ENCODE measurements at regions not wholly inside any gene's neighbourhood (a gene's known extent, or its start where the extent isn't known, plus 50 kb on each side); places are given as distances from the start of the nearest gene placed in this dataset.

DNA sequence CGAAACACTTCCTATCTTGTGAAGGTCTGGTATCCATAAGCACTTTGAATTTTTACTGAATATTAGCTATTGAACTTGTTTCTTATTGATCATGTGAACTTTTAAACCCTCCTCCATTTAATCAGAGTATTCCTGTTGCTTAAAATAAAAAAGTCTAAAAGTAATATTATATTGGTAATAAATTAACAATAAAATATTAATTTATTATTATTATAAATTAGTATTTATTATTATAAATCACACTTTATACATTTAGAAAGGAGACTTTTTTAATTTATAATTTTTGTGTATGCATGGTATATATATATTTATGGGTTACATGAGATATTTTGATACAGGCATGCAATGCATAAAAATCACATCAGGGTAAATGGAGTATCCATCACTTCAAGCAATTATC lies 295.4 kb upstream of the NETO1 start:
- CTCF ChIA-PET: no interaction called here
- no peak overlapping the region for H3K27ac ChIP-seq
- TF ChIP-seq, protein P1, sequence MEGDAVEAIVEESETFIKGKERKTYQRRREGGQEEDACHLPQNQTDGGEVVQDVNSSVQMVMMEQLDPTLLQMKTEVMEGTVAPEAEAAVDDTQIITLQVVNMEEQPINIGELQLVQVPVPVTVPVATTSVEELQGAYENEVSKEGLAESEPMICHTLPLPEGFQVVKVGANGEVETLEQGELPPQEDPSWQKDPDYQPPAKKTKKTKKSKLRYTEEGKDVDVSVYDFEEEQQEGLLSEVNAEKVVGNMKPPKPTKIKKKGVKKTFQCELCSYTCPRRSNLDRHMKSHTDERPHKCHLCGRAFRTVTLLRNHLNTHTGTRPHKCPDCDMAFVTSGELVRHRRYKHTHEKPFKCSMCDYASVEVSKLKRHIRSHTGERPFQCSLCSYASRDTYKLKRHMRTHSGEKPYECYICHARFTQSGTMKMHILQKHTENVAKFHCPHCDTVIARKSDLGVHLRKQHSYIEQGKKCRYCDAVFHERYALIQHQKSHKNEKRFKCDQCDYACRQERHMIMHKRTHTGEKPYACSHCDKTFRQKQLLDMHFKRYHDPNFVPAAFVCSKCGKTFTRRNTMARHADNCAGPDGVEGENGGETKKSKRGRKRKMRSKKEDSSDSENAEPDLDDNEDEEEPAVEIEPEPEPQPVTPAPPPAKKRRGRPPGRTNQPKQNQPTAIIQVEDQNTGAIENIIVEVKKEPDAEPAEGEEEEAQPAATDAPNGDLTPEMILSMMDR (conservative IDR thresholded peaks at IDR 0.05; ENCODE audit: low read depth): no peak
- POLR2A ChIA-PET (ENCODE audit: low non-redundant PET): no interaction called here
- DNase-seq (ENCODE audit: low spot score): no peak

DNA sequence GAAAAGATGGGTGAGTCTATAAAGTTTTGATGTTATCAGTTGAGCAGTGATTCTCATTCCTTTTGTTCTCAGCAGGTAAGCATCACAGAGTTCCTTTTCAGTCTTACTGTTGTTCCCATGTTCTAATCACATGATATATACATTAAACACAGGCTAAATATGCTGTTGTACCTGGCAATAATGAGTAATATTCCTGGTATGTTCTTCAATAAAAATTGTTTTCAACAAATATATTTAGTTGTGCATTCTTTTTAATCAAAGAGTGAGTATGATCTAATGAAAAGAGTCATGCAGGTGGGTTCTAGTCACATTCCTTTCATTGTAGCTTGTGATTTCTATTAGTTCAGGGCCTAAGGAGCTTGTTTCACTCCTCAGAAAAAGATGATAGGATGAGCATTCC lies 288.3 kb upstream of the NETO1 start:
- no peak overlapping the region for H3K27ac ChIP-seq
- no peak for DNase-seq (ENCODE audit: low spot score)
- TF ChIP-seq, protein P1 (conservative IDR thresholded peaks at IDR 0.05; ENCODE audit: low read depth): no peak
- POLR2A ChIA-PET (ENCODE audit: low non-redundant PET): no interaction called here
- CTCF ChIA-PET: no interaction called here

DNA sequence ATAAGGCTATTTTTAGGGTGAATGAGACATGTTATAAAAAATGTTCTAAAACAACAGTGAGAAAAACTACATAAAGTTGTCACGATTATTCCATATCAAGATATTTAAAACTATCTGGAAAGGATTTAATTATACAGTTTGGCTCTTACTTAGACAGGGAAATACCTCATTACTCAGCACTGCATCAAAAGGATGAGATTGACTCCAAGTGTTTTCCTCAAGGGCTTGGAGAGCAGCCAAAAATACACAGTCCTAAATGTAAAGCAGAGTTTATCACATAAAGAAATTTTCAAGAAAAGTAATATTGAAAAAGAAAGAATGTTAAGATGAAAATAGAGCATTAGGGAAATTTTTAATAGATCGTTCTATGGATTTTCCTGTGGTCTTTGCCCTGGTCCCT lies 285.5 kb upstream of the NETO1 start:
- TF ChIP-seq, protein P1 (conservative IDR thresholded peaks at IDR 0.05; ENCODE audit: low read depth): no peak
- POLR2A ChIA-PET (ENCODE audit: low non-redundant PET): no interaction called here
- H3K27ac ChIP-seq: no peak overlapping the region
- CTCF ChIA-PET: no interaction called here
- DNase-seq (ENCODE audit: low spot score): peak; percentile 18

DNA sequence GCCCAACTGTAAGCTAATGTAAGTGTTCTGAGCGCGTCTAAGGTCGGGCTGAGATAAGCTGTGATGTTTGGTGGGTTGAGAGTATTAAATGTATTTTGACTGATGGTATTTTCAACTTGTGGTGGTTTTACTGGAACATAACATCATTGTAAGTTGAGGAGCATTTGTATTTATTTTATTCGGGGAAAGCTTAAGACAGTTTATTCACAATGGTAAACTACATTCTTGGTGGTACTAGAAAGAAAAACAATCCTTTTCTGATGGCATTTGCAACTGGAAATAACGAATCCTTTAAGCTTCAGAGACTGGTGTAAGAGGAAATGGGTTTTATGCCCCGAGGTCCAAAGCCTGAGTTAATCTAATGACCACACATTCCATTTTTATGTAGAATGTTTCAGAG lies 283.3 kb upstream of the NETO1 start:
- ChIA-PET CTCF (interaction anchor here (0.7 kb wide), 1 partner anchor 200 kb away, joined by 3 read pairs; no protein-coding TSS in a partner anchor), POLR2A (ENCODE audit: low non-redundant PET) (no interaction called here)
- TF ChIP-seq, protein P1 (conservative IDR thresholded peaks at IDR 0.05; ENCODE audit: low read depth): no peak
- no peak overlapping the region for H3K27ac ChIP-seq
- DNase-seq (ENCODE audit: low spot score): no peak

DNA sequence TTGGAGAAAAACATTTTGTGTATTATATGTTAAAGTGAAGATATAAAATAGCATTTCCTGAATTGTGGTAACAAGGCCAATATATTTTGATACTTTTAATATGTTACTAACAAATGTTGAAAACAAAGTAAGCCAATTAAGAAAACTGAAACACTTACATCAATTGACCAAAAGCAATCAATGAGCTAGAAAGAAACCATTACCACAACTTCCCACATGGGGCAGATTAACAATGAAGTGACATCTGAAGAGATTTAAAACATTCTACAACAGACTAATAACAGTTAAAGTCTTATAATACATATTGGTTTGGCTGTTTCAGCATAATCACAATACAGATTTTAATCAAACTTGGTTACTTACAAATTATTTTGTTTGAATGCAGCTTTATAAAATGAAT lies 282.4 kb upstream of the NETO1 start:
- no peak overlapping the region for H3K27ac ChIP-seq
- CTCF ChIA-PET: no interaction called here
- POLR2A ChIA-PET (ENCODE audit: low non-redundant PET): no interaction called here
- TF ChIP-seq, protein P1 (conservative IDR thresholded peaks at IDR 0.05; ENCODE audit: low read depth): no peak
- DNase-seq (ENCODE audit: low spot score): no peak

DNA sequence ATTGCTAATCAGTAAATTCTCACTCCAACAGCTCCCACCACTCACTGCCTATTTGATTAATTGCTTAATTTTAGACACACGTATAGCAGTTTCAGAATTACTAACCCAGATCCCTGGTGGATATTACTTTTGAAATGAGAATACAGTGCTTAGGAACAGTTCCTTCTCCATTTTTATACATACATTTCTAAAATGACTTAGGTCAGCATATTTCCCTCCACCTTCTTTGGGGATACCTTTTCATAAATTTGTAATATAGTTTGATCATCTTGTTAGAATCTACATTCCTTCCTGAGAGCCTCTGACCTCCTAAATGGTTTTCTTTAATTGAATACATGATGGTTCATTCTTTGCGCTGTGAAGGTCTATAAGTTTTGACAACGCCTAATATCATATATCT lies 279.8 kb upstream of the NETO1 start:
- DNase-seq (ENCODE audit: low spot score): no peak
- CTCF ChIA-PET: no interaction called here
- no peak overlapping the region for H3K27ac ChIP-seq
- POLR2A ChIA-PET (ENCODE audit: low non-redundant PET): no interaction called here
- TF ChIP-seq, protein P1 (conservative IDR thresholded peaks at IDR 0.05; ENCODE audit: low read depth): no peak

DNA sequence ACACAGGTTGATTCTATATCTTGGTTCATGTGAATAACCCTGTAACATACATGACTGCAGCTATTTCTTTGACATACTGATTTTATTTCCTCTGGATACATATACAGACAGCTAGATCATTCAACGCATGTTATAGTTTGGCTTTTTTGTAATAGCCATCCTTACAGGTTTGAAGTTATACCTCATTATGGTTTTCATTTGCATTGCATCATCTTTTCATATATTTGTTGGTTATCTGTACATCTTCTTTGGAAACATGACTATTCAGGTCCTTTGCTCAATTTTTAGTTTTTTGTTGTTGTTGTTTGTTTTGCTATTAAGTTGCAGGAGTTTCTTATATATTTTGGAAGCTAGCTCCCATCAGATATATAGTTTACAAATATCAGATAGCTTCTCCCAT lies 276.2 kb upstream of the NETO1 start:
- no peak for DNase-seq (ENCODE audit: low spot score)
- TF ChIP-seq, protein P1 (conservative IDR thresholded peaks at IDR 0.05; ENCODE audit: low read depth): no peak
- no peak overlapping the region for H3K27ac ChIP-seq
- ChIA-PET CTCF (no interaction called here), POLR2A (ENCODE audit: low non-redundant PET) (no interaction called here)

All from RWPE1 (cell line).